Endometrium (tissue), 2 donors: ENCODE measurements at regions not wholly inside any gene's neighbourhood (a gene's known extent, or its start where the extent isn't known, plus 50 kb on each side); places are given as distances from the start of the nearest gene placed in this dataset.

Source experiments
- FAIRE-seq: peaks from 2 replicates; lab custom pipeline; 2012; peaks lifted over from hg19 to GRCh38; lab: Jason Lieb, UNC
- donor health status: control.
- donor health status: control.

DNA sequence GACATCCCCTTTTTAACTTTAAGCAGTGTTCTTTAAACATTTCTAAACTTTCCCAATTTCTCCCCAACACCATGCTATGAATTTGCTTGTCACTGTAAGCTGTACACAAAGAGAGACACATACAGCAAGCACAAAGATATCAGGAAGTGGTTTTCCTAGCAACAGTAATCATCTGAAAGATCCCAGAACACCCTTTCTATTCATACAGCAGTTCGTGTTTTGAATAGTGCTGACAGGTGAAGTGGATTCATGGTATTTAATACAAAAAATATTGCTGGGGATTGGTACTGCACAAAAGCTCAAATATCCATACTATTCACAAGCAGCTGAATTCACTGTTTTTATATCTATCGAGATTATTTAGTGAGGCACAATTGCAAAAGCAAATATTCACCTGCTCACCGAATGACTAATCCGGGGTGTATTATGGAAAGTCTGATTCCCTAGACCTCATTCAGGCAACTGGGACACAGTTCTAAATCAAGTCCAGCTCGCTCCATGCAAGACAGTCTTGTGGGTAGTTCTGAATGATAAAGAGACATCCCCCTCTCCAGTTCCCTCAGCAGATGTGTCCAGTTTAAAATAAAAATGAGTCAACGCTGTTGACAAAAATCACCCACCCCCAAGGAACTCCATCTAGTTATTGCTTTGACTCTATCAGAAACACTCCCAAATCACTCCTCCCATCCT is 107.1 kb upstream of the TSHZ2 start:
- no peak for FAIRE-seq

DNA sequence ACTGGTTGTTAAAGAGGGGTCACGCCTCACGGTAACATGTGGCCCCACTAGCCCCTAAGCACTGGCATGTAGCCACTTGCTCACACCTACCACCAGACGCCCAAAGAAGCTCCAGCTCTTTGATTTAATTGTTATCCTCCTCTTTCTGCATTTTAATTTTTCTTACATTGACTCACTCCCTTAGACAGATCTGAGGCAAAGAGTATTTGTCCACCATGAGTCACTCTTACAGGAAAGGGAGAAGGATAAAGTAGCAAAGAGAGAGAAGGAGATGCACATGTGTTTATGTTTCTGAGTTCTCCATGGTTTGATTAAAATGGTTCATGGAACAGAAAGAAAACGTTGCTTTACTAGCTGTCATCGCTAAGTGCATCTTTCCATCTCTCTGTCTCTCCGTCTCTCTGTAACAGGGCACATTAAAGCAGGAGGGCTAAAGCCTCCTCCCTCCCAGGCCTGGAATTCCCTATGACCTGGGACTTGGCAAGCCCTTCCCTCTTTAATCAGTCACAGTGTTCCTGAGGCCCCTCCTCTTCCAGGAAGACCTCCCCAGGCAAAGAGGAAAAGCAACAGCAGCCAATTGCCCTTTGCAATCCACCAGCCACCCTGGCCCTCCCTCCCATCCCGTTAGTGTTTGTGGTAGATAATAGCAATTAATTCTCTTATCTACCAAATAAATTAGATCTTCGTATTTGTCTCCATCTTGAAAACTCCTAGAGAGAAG is 112.8 kb upstream of the TSHZ2 start:
- no peak for FAIRE-seq

- FAIRE-seq: no peak
Measured at GRCh38 chr20:52852714-52853113, 119.4 kb upstream of the TSHZ2 start.

DNA sequence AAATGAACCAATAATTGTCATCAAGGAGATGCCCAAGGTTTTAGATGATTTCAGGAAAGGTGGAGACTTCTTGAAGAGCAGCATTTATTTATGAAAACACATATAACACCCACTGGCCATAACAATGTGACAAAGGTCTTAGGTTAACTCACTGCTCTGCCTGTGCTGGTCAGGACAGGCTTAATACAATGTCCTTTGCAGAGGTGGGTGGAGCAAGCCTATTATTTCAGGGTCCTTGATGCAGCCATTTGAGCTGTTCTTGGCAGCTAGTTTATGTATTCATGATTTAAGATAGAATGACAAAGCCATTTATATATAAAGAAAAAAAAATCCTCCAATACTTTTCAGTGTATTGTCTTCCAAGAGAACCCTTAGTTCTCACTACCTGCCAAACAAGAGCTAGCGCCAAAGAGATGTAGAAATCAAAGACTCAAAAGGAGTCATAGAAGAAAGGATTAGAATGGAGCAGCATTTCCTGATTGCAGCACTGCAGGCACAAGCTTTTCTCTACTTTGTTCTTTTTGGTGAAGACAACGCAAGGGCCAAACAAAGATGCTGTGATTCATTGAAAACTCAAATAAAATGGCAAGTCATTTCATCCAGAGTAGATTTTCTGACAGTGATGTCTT is 124.3 kb upstream of the TSHZ2 start:
- FAIRE-seq: no peak

GRCh38 chr20:52847029-52847660 is 125.0 kb upstream of the TSHZ2 start:
- no peak for FAIRE-seq

DNA sequence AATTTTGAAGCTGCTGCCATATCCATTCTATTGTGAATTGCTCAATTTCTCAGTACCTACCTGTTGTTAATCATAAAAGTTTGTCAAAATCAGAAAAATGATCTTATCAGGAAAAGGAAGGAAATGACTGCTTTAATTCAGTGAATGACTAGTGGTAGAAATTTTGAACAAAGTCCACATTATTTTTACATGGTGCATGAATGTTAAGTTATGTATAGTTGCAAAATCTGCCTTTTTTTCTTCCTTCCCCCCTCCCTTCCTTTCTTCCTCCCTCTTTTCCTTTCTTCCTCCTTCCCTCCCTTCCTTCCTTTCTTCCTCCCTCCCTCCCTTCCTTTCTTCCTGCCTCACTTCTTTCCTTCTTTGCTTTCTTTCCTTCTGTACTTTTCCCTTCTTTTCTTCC is 127.1 kb upstream of the TSHZ2 start:
- FAIRE-seq: no peak

GRCh38 chr20:52843425-52843824 is 128.7 kb upstream of the TSHZ2 start:
- no peak for FAIRE-seq

GRCh38 chr20:52841003-52841402 is 131.2 kb upstream of the TSHZ2 start:
- no peak for FAIRE-seq

- FAIRE-seq: no peak
Measured at GRCh38 chr20:52840041-52840440, 132.1 kb upstream of the TSHZ2 start.

DNA sequence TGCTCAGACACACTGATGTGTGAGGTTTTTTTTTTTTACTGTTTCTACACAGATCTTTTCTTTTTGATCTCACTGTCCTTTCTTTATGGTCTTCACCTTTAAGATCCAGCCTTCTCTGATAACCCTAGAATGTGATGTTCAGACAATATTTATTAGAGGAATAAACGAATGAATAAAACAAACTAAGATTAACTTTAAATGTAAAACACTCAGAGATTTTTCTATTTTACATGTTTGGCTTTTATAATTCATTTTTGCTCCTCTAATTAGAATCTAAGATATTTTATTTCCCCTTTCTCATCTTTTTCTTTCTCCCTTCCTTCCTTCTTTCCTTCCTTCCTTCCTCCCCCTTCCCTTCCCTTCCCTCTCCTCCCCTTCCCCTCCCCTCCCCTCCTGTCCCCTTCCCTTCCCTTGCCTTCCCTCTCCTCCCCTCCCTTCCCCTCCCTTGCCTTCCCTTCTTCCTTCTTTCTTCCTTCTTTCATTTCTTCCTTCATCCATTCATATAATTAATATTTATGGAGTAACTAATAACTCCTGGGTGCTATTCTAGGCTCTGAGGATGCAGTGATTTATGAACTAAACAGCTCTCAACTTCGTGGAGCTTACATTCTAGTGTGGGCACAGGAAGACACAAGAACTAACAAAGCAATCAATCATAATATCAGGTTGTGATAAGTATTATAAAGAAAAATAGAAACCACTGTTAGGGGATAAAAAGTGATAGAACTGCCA is 133.5 kb upstream of the TSHZ2 start:
- no peak for FAIRE-seq

GRCh38 chr20:52837378-52837777 is 134.8 kb upstream of the TSHZ2 start:
- no peak for FAIRE-seq

GRCh38 chr20:52833901-52834300 is 138.3 kb upstream of the TSHZ2 start:
- no peak for FAIRE-seq

DNA sequence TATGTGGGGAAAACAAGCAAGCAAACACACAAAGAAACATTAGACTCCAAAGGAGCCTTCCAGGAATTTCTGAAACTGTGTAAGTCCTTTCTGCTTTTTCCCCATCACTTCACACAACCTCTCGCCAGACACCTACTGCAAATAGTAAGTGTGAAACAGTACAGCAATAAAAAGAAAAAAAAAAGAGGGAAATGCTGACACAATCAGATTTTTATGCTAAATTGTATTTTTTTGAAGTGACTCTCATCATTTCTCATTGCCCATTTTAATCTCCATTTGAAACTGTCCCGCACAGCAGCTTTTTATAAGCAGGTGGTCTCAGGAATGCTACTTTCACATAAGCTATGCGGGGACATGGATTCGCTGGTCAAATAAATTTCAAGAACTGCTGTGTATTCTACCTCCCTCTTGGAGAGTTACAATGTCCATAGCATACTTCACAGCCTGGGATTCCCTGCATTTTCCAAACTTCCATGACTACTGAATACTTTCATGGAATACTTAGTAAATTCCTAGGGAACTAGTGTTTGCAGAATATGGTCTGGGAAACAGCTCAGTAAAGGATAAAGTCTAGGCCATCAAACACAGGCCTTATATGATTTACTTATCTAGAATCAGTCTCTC is 139.9 kb upstream of the TSHZ2 start:
- no peak for FAIRE-seq

GRCh38 chr20:52830598-52830997 is 141.6 kb upstream of the TSHZ2 start:
- no peak for FAIRE-seq

DNA sequence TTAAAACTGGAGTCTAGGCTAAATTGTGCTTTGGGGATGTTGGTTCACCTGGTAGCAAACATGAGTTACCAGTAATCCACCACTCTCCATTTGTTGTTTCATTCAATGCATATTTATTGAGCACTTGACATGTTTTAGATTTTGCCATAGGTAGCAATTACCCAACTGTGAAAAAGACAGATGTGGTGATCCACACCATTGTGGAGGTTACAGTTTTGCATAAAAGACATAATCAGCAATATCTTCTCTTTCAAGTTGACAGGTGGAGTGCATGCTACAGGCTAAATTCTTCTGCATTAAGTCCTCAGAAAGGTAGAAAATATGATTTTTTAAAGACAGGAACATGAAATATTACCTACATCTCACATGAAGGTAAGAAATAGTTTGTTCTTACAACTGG is 143.0 kb upstream of the TSHZ2 start:
- no peak for FAIRE-seq

- no peak for FAIRE-seq
Measured at GRCh38 chr20:52828199-52828598, 144.0 kb upstream of the TSHZ2 start.

DNA sequence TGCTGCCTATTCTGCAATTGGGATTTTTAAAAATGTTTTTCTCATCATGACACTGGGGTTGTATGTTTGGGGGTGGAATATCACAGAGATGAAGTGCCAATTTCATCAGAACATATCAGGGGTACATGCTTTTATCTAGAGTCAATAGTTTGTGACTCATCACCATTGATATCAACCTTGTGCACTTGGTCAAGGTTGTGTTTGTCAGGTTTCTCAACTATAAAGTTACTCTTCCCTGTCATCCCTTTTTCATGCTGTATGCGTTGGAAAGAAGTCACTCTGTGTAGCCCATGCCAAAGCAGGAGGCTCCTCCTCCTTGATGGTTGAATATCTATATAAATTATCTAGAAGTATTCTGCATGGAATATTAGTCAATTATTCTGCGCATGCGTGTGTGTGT is 145.4 kb upstream of the TSHZ2 start:
- no peak for FAIRE-seq

GRCh38 chr20:52826321-52826720 is 145.8 kb upstream of the TSHZ2 start:
- no peak for FAIRE-seq

DNA sequence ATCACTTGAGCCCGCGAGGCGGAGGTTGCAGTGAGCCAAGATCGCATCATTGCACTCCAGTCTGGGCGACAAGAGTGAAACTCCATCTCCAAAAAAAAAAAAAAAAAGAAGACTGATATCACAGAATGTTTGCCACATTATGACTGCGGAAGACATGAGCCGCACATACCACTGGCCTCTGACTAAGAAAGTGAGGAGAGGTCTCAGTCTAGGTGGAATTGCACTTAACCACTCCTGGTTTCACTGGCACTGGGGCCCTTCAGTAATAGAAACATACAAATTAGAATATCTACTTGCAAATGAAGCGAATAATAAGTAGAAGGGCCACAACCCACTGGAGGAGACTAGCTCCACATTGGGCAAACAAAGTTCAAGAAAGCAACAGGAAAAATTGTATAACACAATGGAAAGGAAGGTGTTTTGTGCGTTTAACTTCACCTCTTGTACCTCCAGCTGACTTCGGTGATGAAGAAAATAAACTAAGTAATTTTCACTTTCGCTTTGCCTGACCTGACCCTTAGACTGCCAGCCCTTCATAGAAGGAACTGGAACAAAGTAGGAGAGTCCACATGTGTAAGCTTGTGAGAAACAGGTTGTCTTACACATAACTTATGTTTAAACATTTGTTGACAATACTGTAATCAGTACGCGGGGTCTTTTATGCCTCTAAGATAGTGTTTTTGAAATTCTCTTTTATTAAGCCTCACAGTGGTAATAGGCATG is 147.5 kb upstream of the TSHZ2 start:
- no peak for FAIRE-seq

DNA sequence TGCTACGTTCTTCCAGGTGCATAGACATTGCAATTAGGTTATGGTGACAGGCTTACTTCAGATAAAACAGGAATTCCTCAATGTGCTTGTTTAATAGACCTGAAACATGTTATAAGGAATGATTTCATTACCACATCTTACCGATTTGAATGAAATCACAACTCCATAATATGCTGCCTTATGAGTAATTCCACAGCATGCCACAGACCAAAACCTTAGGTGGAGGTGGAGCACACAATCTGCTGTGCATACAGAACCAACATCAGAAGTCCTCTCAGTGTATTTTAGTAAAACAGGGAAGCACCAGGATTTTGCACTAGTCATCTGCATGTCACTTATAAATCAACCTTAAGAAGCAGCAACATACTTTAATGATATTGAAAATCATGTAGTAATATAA is 148.9 kb upstream of the TSHZ2 start:
- FAIRE-seq: no peak

DNA sequence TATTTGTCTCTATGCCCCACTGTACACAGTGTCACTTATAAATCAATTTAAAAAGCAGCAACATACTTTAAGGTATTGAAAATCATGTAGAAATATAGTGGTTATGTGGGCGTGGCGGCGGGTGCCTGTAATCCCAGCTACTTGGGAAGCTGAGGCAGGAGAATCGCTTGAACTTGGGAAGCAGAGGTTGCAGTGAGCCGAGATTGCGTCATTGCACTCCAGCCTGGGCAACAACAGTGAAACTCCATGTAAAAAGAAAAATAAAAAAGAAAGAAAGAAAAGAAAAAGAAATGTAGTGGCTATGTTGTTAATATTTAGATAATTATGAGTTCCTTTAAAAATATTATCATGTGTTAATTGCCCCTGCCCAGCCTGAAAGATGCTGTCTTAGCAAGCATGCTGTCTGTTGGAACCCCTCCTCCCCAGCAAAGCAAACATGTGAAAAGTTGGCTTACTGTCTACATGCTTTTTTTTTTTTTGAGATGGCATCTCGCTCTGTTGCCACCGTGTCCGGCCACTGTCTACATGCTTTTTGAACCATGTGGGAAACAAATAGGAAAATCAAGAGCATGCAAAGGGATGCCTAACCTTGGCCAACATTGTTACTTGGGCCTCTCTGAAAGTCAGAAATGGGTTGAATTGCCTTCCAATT is 151.4 kb upstream of the TSHZ2 start:
- no peak for FAIRE-seq
